ENCODE measurements at regions not wholly inside any gene's neighbourhood (a gene's known extent, or its start where the extent isn't known, plus 50 kb on each side); places are given as distances from the start of the nearest gene placed in this dataset.

- H3K4me1 ChIP-seq (ENCODE audit: control insufficient read depth in 1 of 2, insufficient read depth in 2 of 2, low read length in 2 of 2): no peaks in the 10 kb centered on the region
- no peak for DNase-seq (ENCODE audit: low read depth, low spot score)
- H3K36me3 ChIP-seq (ENCODE audit: control insufficient read depth in 1 of 2, insufficient read depth in 2 of 2, low read length in 2 of 2): no peaks in the 10 kb centered on the region
- H3K27me3 ChIP-seq (ENCODE audit: insufficient read depth, low read length): no peaks in the 10 kb centered on the region
- no TSS peak for BruUV-seq (replicated peaks)
- H3K9ac ChIP-seq (ENCODE audit: low read length): no peak overlapping the region
- H3K79me2 ChIP-seq (ENCODE audit: insufficient read depth, low read length): no peaks in the 10 kb centered on the region
- RAD21 ChIA-PET (ENCODE audit: low non-redundant PET in 1 of 2, low total read pairs in 2 of 2, uncharacterized antibody in 2 of 2, unreplicated experiment in 2 of 2): no interaction called here
- no peak overlapping the region for H3K27ac ChIP-seq (ENCODE audit: low read depth, low read length)
- no peaks in the 10 kb centered on the region for H4K20me1 ChIP-seq (ENCODE audit: insufficient read depth)
- ATAC-seq: no peak
- no peak overlapping the region for H2AFZ ChIP-seq (ENCODE audit: low read depth, low read length, poor library complexity, severe bottlenecking)
- POLR2A ChIA-PET: no interaction called here
- CTCF ChIA-PET: no interaction called here
- H3K4me3 ChIP-seq (replicated peaks in 1 of 2; ENCODE audit: low read depth in 1 of 2, low read length in 2 of 2): no peak overlapping the region
- H3K9me2 ChIP-seq (ENCODE audit: insufficient read depth): no peaks in the 10 kb centered on the region
- intact Hi-C loops (cut with micrococcal nuclease): no loop called here
- H3K9me3 ChIP-seq (ENCODE audit: control insufficient read depth in 1 of 2, insufficient read depth in 1 of 2, low read depth in 1 of 2, low read length in 2 of 2): peaks cover 0 to 4% of the 10 kb centered on the region in 2 experiments; a peak in 1 of 4 replicates
- no peak overlapping the region for H3K4me2 ChIP-seq (ENCODE audit: low read length)
- TF ChIP-seq SP1 (IDR thresholded peaks at IDR 0.05; ENCODE audit: low read depth) (no peak), TCF7L2 (IDR thresholded peaks at IDR 0.05; ENCODE audit: borderline replicate concordance, extremely low read depth, insufficient read depth, insufficient read length) (no peak), FOSL1 (IDR thresholded peaks at IDR 0.05; ENCODE audit: low read depth) (no peak), EGR1 (IDR thresholded peaks at IDR 0.05; ENCODE audit: low read depth) (no peak), YY1 (IDR thresholded peaks at IDR 0.05; ENCODE audit: extremely low read depth, insufficient replicate concordance, low read depth, low read length) (no peak), CTCF (IDR thresholded peaks at IDR 0.05 in 2 of 3, conservative IDR thresholded peaks at IDR 0.05 in 1 of 3; ENCODE audit: borderline replicate concordance in 1 of 3, insufficient read depth in 1 of 3, low read depth in 2 of 3, low read length in 2 of 3) (no peak), MAX (IDR thresholded peaks at IDR 0.05) (no peak), POLR2A (IDR thresholded peaks at IDR 0.05; ENCODE audit: borderline replicate concordance, extremely low read depth, insufficient read depth, insufficient read length) (no peak)
These were observed 97.8 kb upstream of the KLHL14 start for GRCh38 chr18:32870611-32871010.

- ChIA-PET POLR2A (no interaction called here), RAD21 (ENCODE audit: low non-redundant PET in 1 of 2, low total read pairs in 2 of 2, uncharacterized antibody in 2 of 2, unreplicated experiment in 2 of 2) (no interaction called here), CTCF (no interaction called here)
- H3K36me3 ChIP-seq (ENCODE audit: control insufficient read depth in 1 of 2, insufficient read depth in 2 of 2, low read length in 2 of 2): no peaks in the 10 kb centered on the region
- no peak overlapping the region for H3K4me3 ChIP-seq (replicated peaks in 1 of 2; ENCODE audit: low read depth in 1 of 2, low read length in 2 of 2)
- BruUV-seq (replicated peaks): no TSS peak
- ATAC-seq (no peak), DNase-seq (ENCODE audit: low read depth, low spot score) (no peak)
- H3K27me3 ChIP-seq (ENCODE audit: insufficient read depth, low read length): no peaks in the 10 kb centered on the region
- H3K4me2 ChIP-seq (ENCODE audit: low read length): no peak overlapping the region
- intact Hi-C loops (cut with micrococcal nuclease): no loop called here
- TF ChIP-seq SP1 (IDR thresholded peaks at IDR 0.05; ENCODE audit: low read depth) (no peak), POLR2AphosphoS5 (IDR thresholded peaks at IDR 0.05; ENCODE audit: low read depth, low read length) (no peak), EZH2 (IDR thresholded peaks at IDR 0.05) (no peak), YY1 (IDR thresholded peaks at IDR 0.05; ENCODE audit: extremely low read depth, insufficient replicate concordance, low read depth, low read length) (no peak), JUND (IDR thresholded peaks at IDR 0.05) (no peak), ZFX (IDR thresholded peaks at IDR 0.05) (no peak), ZNF274 (IDR thresholded peaks at IDR 0.05; ENCODE audit: low read depth, low read length) (no peak), MAX (IDR thresholded peaks at IDR 0.05) (no peak), SIN3A (IDR thresholded peaks at IDR 0.05; ENCODE audit: low read depth) (no peak), TCF7L2 (IDR thresholded peaks at IDR 0.05; ENCODE audit: borderline replicate concordance, extremely low read depth, insufficient read depth, insufficient read length) (no peak), SRF (IDR thresholded peaks at IDR 0.05; ENCODE audit: low read depth) (no peak), EGR1 (IDR thresholded peaks at IDR 0.05; ENCODE audit: low read depth) (no peak), CEBPB (IDR thresholded peaks at IDR 0.05; ENCODE audit: low read depth) (no peak), RAD21 (IDR thresholded peaks at IDR 0.05; ENCODE audit: low read depth) (no peak)
- H2AFZ ChIP-seq (ENCODE audit: low read depth, low read length, poor library complexity, severe bottlenecking): no peak overlapping the region
- no peak overlapping the region for H3K9ac ChIP-seq (ENCODE audit: low read length)
- no peaks in the 10 kb centered on the region for H4K20me1 ChIP-seq (ENCODE audit: insufficient read depth)
- no peaks in the 10 kb centered on the region for H3K9me2 ChIP-seq (ENCODE audit: insufficient read depth)
- no peak overlapping the region for H3K27ac ChIP-seq (ENCODE audit: low read depth, low read length)
- no peaks in the 10 kb centered on the region for H3K79me2 ChIP-seq (ENCODE audit: insufficient read depth, low read length)
- H3K4me1 ChIP-seq (ENCODE audit: control insufficient read depth in 1 of 2, insufficient read depth in 2 of 2, low read length in 2 of 2): no peaks in the 10 kb centered on the region
- no peaks in the 10 kb centered on the region; a peak in 1 of 4 replicates for H3K9me3 ChIP-seq (ENCODE audit: control insufficient read depth in 1 of 2, insufficient read depth in 1 of 2, low read depth in 1 of 2, low read length in 2 of 2)
These were observed 95.6 kb upstream of the KLHL14 start for GRCh38 chr18:32868406-32868805.
